Ovary (tissue), 3 donors: ENCODE measurements at regions not wholly inside any gene's neighbourhood (a gene's known extent, or its start where the extent isn't known, plus 50 kb on each side); places are given as distances from the start of the nearest gene placed in this dataset.

ENCODE experiments used
- EP300 ChIP-seq: sonication (generic); formaldehyde crosslinking; IDR thresholded peaks from one replicate; pipeline ENCODE4 v1.6.1; 2017; ENCODE audit warnings: antibody characterized with exemption
- POLR2A ChIP-seq: fragments of 450-650 bp; IDR thresholded peaks from one replicate; pipeline ENCODE4 v1.6.1; 2017; ENCODE audit warnings: antibody characterized with exemption, mild to moderate bottlenecking, moderate library complexity
- TF ChIP-seq, protein P1 (sequence below), 3 donors: fragments of 450-650 bp in 2 of 3; fragments of 200-600 bp in 1 of 3; IDR thresholded peaks; one replicate each; pipeline versions ENCODE4 v1.5.1 to v1.8.0; 2016 to 2022; ENCODE audit warnings: antibody characterized with exemption in 3 of 3, mild to moderate bottlenecking in 1 of 3
- donor health status: DM: no; HTN: no; CAD: no.

DNA sequence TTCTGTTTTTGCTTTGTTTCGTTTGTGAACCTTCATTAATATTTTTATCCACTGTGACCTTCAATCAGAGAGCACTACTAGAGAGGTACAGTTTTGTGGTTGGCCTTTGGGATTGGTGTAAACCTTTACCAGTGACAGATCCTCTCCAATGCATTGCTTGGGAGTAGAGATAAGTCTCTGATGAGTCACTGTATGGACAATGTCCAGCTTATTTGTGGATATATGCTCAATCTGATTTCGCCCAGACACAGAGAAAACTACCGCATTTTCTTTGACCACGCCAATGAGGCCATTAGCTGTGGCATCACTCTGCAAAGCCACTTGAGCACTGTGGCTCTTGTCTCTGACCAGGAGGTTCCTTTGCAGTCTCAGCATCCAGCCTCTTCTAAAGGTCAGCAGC lies 964.7 kb downstream of the TUSC7 start:
- no peak for TF ChIP-seq POLR2A
- TF ChIP-seq, protein P1, sequence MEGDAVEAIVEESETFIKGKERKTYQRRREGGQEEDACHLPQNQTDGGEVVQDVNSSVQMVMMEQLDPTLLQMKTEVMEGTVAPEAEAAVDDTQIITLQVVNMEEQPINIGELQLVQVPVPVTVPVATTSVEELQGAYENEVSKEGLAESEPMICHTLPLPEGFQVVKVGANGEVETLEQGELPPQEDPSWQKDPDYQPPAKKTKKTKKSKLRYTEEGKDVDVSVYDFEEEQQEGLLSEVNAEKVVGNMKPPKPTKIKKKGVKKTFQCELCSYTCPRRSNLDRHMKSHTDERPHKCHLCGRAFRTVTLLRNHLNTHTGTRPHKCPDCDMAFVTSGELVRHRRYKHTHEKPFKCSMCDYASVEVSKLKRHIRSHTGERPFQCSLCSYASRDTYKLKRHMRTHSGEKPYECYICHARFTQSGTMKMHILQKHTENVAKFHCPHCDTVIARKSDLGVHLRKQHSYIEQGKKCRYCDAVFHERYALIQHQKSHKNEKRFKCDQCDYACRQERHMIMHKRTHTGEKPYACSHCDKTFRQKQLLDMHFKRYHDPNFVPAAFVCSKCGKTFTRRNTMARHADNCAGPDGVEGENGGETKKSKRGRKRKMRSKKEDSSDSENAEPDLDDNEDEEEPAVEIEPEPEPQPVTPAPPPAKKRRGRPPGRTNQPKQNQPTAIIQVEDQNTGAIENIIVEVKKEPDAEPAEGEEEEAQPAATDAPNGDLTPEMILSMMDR (IDR thresholded peaks at IDR 0.05), result no peak
- TF ChIP-seq EP300, result no peak
